SK-N-MC (cell line): ENCODE measurements at regions not wholly inside any gene's neighbourhood (a gene's known extent, or its start where the extent isn't known, plus 50 kb on each side); places are given as distances from the start of the nearest gene placed in this dataset.

Experiments
- EZH2 ChIP-seq: fragments of 200-600 bp; sonication (generic); IDR thresholded peaks from one replicate; pipeline ENCODE4 v1.6.1; 2017; ENCODE audit warnings: antibody characterized with exemption
- FOXP2 ChIP-seq: optimal IDR thresholded peaks from 2 replicates; pipeline ENCODE3; 2011; ENCODE audit warnings: mild to moderate bottlenecking, moderate library complexity; ENCODE audit not compliant: insufficient read depth; ENCODE audit errors: extremely low read length, control extremely low read depth
- POLR2AphosphoS5 ChIP-seq: IDR thresholded peaks from 2 replicates; pipeline ENCODE4 v1.6.1; 2012; ENCODE audit warnings: mild to moderate bottlenecking, low read depth, low read length, borderline replicate concordance

DNA sequence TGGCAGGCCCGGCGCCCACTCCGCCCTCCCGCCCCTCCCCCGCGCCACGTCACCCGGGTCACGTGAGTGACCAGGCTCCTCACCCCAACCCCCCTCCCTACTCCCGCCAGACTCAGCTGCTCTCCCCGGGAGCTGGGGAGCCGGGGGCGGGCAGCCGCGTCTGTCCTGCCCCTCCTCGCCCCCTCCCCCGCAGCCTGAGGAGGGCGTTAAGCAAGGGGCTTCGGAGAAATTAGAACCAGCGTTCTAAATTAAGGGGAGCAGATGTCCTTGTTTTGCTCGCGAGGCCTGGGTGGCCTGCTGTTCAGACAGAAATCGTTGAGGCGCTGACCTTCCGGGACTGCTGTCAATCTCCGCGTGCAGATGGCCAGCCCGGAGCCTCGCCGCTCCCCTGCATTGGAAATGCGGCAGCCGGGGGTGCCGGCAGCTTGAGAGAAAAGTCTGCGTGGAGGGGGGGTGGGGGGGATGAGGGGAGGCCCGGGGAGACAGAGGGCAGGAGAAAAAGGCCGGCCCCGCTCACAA lies 102.2 kb upstream of the ZNF438 start:
- TF ChIP-seq POLR2AphosphoS5 (no peak), EZH2 (no peak), FOXP2 (no peak)
